IPS-20b (cell line): ENCODE measurements at regions not wholly inside any gene's neighbourhood (a gene's known extent, or its start where the extent isn't known, plus 50 kb on each side); places are given as distances from the start of the nearest gene placed in this dataset.

Source experiments
- H3K27ac ChIP-seq: one replicate; pipeline ENCODE4 v1.5.1; 2013; ENCODE audit warnings: low read length
- H3K27me3 ChIP-seq: 2 replicates; pipeline ENCODE4 v1.6.1; 2013; ENCODE audit warnings: mild to moderate bottlenecking, low read length, inconsistent platforms; ENCODE audit not compliant: insufficient read depth
- H3K36me3 ChIP-seq: 2 replicates; pipeline ENCODE4 v1.6.1; 2013; ENCODE audit warnings: low read depth, mild to moderate bottlenecking, inconsistent platforms, low read length, moderate library complexity; ENCODE audit not compliant: insufficient read depth
- H3K4me1 ChIP-seq: 2 replicates; pipeline ENCODE4 v1.6.1; 2013; ENCODE audit warnings: mild to moderate bottlenecking, control low read depth, inconsistent platforms, low read length, moderate library complexity; ENCODE audit not compliant: insufficient read depth
- H3K4me3 ChIP-seq: 2 replicates; pipeline ENCODE4 v1.5.1; 2013; ENCODE audit warnings: mild to moderate bottlenecking, low read length, inconsistent platforms
- H3K9ac ChIP-seq: 2 replicates; pipeline ENCODE4 v1.6.1; 2013; ENCODE audit warnings: low read depth, mild to moderate bottlenecking, inconsistent platforms, low read length, moderate library complexity
- H3K9me3 ChIP-seq: 2 replicates; pipeline ENCODE4 v1.6.1; 2013; ENCODE audit warnings: mild to moderate bottlenecking, low read depth, low read length, inconsistent platforms; ENCODE audit not compliant: insufficient read depth

GRCh38 chr7:54337466-54337865, 204.7 kb upstream of the VSTM2A start:
- peaks cover 3% of the 10 kb centered on the region; the same call in 1 of the 2 replicates for H3K4me1 ChIP-seq
- no peaks in the 10 kb centered on the region for H3K27me3 ChIP-seq
- no peaks in the 10 kb centered on the region for H3K9me3 ChIP-seq
- H3K27ac ChIP-seq, result no peak overlapping the region
- H3K36me3 ChIP-seq, result no peaks in the 10 kb centered on the region
- no peak overlapping the region for H3K9ac ChIP-seq
- no peak overlapping the region for H3K4me3 ChIP-seq

GRCh38 chr7:54338319-54338718, 203.9 kb upstream of the VSTM2A start:
- Histone ChIP-seq H3K36me3 (no peaks in the 10 kb centered on the region), H3K9ac (no peak overlapping the region), H3K27me3 (no peaks in the 10 kb centered on the region), H3K9me3 (no peaks in the 10 kb centered on the region), H3K27ac (no peak overlapping the region), H3K4me3 (no peak overlapping the region), H3K4me1 (no peaks in the 10 kb centered on the region)

GRCh38 chr7:54339073-54339472, 203.1 kb upstream of the VSTM2A start:
- no peak overlapping the region for H3K9ac ChIP-seq
- H3K4me1 ChIP-seq, result no peaks in the 10 kb centered on the region
- no peaks in the 10 kb centered on the region for H3K36me3 ChIP-seq
- H3K27me3 ChIP-seq, result no peaks in the 10 kb centered on the region
- H3K27ac ChIP-seq, result no peak overlapping the region
- no peaks in the 10 kb centered on the region for H3K9me3 ChIP-seq
- H3K4me3 ChIP-seq, result no peak overlapping the region

- Histone ChIP-seq H3K27ac (no peak overlapping the region), H3K9me3 (no peaks in the 10 kb centered on the region), H3K36me3 (no peaks in the 10 kb centered on the region), H3K27me3 (no peaks in the 10 kb centered on the region), H3K4me1 (no peaks in the 10 kb centered on the region), H3K9ac (no peak overlapping the region), H3K4me3 (no peak overlapping the region)
These were observed 199.7 kb upstream of the VSTM2A start for GRCh38 chr7:54342458-54342857.

- no peaks in the 10 kb centered on the region for H3K36me3 ChIP-seq
- H3K4me1 ChIP-seq, result no peaks in the 10 kb centered on the region
- no peak overlapping the region for H3K27ac ChIP-seq
- no peak overlapping the region for H3K9ac ChIP-seq
- H3K27me3 ChIP-seq, result no peaks in the 10 kb centered on the region
- no peaks in the 10 kb centered on the region for H3K9me3 ChIP-seq
- H3K4me3 ChIP-seq, result no peak overlapping the region
These were observed 198.7 kb upstream of the VSTM2A start for GRCh38 chr7:54343511-54343910.

GRCh38 chr7:54345746-54346145, 196.4 kb upstream of the VSTM2A start:
- Histone ChIP-seq H3K4me1 (no peaks in the 10 kb centered on the region), H3K36me3 (no peaks in the 10 kb centered on the region), H3K27me3 (no peaks in the 10 kb centered on the region), H3K9me3 (no peaks in the 10 kb centered on the region), H3K27ac (no peak overlapping the region), H3K9ac (no peak overlapping the region), H3K4me3 (no peak overlapping the region)

GRCh38 chr7:54349229-54349628, 192.9 kb upstream of the VSTM2A start:
- no peak overlapping the region for H3K4me3 ChIP-seq
- H3K27me3 ChIP-seq, result no peaks in the 10 kb centered on the region
- H3K4me1 ChIP-seq, result no peaks in the 10 kb centered on the region
- no peak overlapping the region for H3K27ac ChIP-seq
- no peaks in the 10 kb centered on the region for H3K9me3 ChIP-seq
- no peaks in the 10 kb centered on the region for H3K36me3 ChIP-seq
- H3K9ac ChIP-seq, result no peak overlapping the region

GRCh38 chr7:54354436-54354835, 187.7 kb upstream of the VSTM2A start:
- Histone ChIP-seq H3K4me1 (no peaks in the 10 kb centered on the region), H3K9me3 (no peaks in the 10 kb centered on the region), H3K36me3 (no peaks in the 10 kb centered on the region), H3K27me3 (no peaks in the 10 kb centered on the region), H3K4me3 (no peak overlapping the region), H3K27ac (no peak overlapping the region), H3K9ac (no peak overlapping the region)

GRCh38 chr7:54355842-54356241, 186.3 kb upstream of the VSTM2A start:
- no peak overlapping the region for H3K27ac ChIP-seq
- no peak overlapping the region for H3K4me3 ChIP-seq
- no peaks in the 10 kb centered on the region for H3K27me3 ChIP-seq

GRCh38 chr7:54360075-54360840, 181.9 kb upstream of the VSTM2A start:
- H3K27me3 ChIP-seq, result no peaks in the 10 kb centered on the region
- no peaks in the 10 kb centered on the region for H3K36me3 ChIP-seq
- H3K4me3 ChIP-seq, result no peak overlapping the region
- no peak overlapping the region for H3K27ac ChIP-seq
- no peaks in the 10 kb centered on the region for H3K4me1 ChIP-seq
- H3K9me3 ChIP-seq, result no peaks in the 10 kb centered on the region
- H3K9ac ChIP-seq, result no peak overlapping the region

More at GRCh38 chr7:54355842-54356241, 186.3 kb upstream of the VSTM2A start:
- no peaks in the 10 kb centered on the region for H3K36me3 ChIP-seq
- H3K9ac ChIP-seq, result no peak overlapping the region
- no peaks in the 10 kb centered on the region for H3K9me3 ChIP-seq
- H3K4me1 ChIP-seq, result no peaks in the 10 kb centered on the region

GRCh38 chr7:54390565-54390964, 151.6 kb upstream of the VSTM2A start:
- no peak overlapping the region for H3K27ac ChIP-seq
- peaks cover 43% of the 10 kb centered on the region for H3K9me3 ChIP-seq
- H3K36me3 ChIP-seq, result no peaks in the 10 kb centered on the region
- no peaks in the 10 kb centered on the region for H3K27me3 ChIP-seq
- H3K9ac ChIP-seq, result no peak overlapping the region
- no peak overlapping the region for H3K4me3 ChIP-seq
- no peaks in the 10 kb centered on the region for H3K4me1 ChIP-seq

GRCh38 chr7:54392935-54393334, 149.2 kb upstream of the VSTM2A start:
- Histone ChIP-seq H3K4me1 (no peaks in the 10 kb centered on the region), H3K9me3 (peaks cover 27% of the 10 kb centered on the region; the same call in 1 of the 2 replicates), H3K9ac (no peak overlapping the region), H3K4me3 (no peak overlapping the region), H3K27ac (no peak overlapping the region), H3K36me3 (no peaks in the 10 kb centered on the region), H3K27me3 (no peaks in the 10 kb centered on the region)
